ENCODE measurements at regions not wholly inside any gene's neighbourhood (a gene's known extent, or its start where the extent isn't known, plus 50 kb on each side); places are given as distances from the start of the nearest gene placed in this dataset.
A peak's percentile ranks its signal among the peaks of the same experiment; 100 is the strongest.

- H3K9me3 ChIP-seq = no peaks in the 10 kb centered on the region
Measured at GRCh38 chr5:10860645-10861422, 99.8 kb upstream of the DAP start.

DNA sequence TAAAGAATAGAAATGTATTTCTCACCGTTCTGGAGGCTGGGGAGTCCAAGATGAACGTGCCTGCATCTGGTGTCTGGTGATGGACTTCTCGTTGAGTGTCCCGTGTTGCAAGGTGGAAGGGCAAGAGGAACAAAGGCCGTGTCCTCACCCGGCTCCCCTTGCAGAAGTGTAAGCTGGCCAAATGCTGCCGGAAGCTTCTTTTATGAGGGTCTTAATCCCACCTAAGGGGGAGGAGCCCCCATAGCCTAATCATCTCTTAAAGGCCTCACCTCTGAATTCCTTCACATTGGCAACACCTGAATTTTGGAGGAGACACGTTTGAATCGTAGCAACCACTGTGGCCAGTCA is 99.1 kb upstream of the DAP start:
- Histone ChIP-seq H3K4me1 (peaks cover 0 to 10% (median 5%) of the 10 kb centered on the region in 4 donors), H3K27ac (no peak overlapping the region), H3K36me3 (no peaks in the 10 kb centered on the region), H3K27me3 (no peaks in the 10 kb centered on the region), H3K9me3 (no peaks in the 10 kb centered on the region), H3K4me3 (no peak overlapping the region)
- 61 to 79% methylated on average over 4 to 9 of the region's 9 CpGs for WGBS, 2 donors
- no peak for DNase-seq
- no peak for ATAC-seq (ENCODE audit: low FRiP score in 2 of 2)
- TF ChIP-seq, protein P1, sequence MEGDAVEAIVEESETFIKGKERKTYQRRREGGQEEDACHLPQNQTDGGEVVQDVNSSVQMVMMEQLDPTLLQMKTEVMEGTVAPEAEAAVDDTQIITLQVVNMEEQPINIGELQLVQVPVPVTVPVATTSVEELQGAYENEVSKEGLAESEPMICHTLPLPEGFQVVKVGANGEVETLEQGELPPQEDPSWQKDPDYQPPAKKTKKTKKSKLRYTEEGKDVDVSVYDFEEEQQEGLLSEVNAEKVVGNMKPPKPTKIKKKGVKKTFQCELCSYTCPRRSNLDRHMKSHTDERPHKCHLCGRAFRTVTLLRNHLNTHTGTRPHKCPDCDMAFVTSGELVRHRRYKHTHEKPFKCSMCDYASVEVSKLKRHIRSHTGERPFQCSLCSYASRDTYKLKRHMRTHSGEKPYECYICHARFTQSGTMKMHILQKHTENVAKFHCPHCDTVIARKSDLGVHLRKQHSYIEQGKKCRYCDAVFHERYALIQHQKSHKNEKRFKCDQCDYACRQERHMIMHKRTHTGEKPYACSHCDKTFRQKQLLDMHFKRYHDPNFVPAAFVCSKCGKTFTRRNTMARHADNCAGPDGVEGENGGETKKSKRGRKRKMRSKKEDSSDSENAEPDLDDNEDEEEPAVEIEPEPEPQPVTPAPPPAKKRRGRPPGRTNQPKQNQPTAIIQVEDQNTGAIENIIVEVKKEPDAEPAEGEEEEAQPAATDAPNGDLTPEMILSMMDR (IDR thresholded peaks at IDR 0.05) = no peak
- TF ChIP-seq POLR2AphosphoS5 (IDR thresholded peaks at IDR 0.05) = no peak
- TF ChIP-seq EP300 (IDR thresholded peaks at IDR 0.05) = no peak
- no peak for TF ChIP-seq POLR2A (IDR thresholded peaks at IDR 0.05)

More at GRCh38 chr5:10860645-10861422, 99.8 kb upstream of the DAP start:
- 86 to 88% methylated on average over 3 to 4 of the region's 4 CpGs for WGBS, 2 donors
- DNase-seq (no peak), ATAC-seq (ENCODE audit: low FRiP score in 2 of 2) (no peak)
- Histone ChIP-seq H3K4me1 (peaks cover 0 to 10% (median 5%) of the 10 kb centered on the region in 4 donors), H3K27me3 (no peaks in the 10 kb centered on the region), H3K36me3 (no peaks in the 10 kb centered on the region), H3K27ac (no peak overlapping the region), H3K4me3 (no peak overlapping the region)
- TF ChIP-seq, protein P1 (IDR thresholded peaks at IDR 0.05) = no peak
- TF ChIP-seq POLR2AphosphoS5 (IDR thresholded peaks at IDR 0.05) (no peak), POLR2A (IDR thresholded peaks at IDR 0.05) (no peak), EP300 (IDR thresholded peaks at IDR 0.05) (no peak)

- Histone ChIP-seq H3K4me1 (peaks cover 0 to 10% (median 7%) of the 10 kb centered on the region in 4 donors), H3K36me3 (no peaks in the 10 kb centered on the region), H3K27ac (no peak overlapping the region), H3K27me3 (no peaks in the 10 kb centered on the region), H3K9me3 (no peaks in the 10 kb centered on the region), H3K4me3 (no peak overlapping the region)
- DNase-seq = peak in 1 of 2 donors; percentile 25
- no peak for TF ChIP-seq POLR2A (IDR thresholded peaks at IDR 0.05)
- TF ChIP-seq EP300 (IDR thresholded peaks at IDR 0.05) = no peak
- TF ChIP-seq, protein P1 (IDR thresholded peaks at IDR 0.05) = no peak
- no peak for TF ChIP-seq POLR2AphosphoS5 (IDR thresholded peaks at IDR 0.05)
- WGBS, 2 donors = 86 to 87% methylated on average over 15 of the region's 15 CpGs
- ATAC-seq (ENCODE audit: low FRiP score in 2 of 2) = no peak
Measured at GRCh38 chr5:10859393-10860195, 98.6 kb upstream of the DAP start.

- DNase-seq = no peak
- no peaks in the 10 kb centered on the region for H3K36me3 ChIP-seq
- no peak for ATAC-seq (ENCODE audit: low FRiP score in 2 of 2)
- WGBS, 2 donors = 86 to 90% methylated on average over 9 of the region's 9 CpGs
- no peaks in the 10 kb centered on the region for H3K9me3 ChIP-seq
- H3K4me3 ChIP-seq = no peak overlapping the region
- no peak for TF ChIP-seq POLR2A (IDR thresholded peaks at IDR 0.05)
- TF ChIP-seq, protein P1 (IDR thresholded peaks at IDR 0.05) = no peak
- TF ChIP-seq POLR2AphosphoS5 (IDR thresholded peaks at IDR 0.05) = no peak
- no peak for TF ChIP-seq EP300 (IDR thresholded peaks at IDR 0.05)
- H3K27ac ChIP-seq = no peak overlapping the region
- peaks cover 0 to 10% (median 8%) of the 10 kb centered on the region in 4 donors for H3K4me1 ChIP-seq
- no peaks in the 10 kb centered on the region for H3K27me3 ChIP-seq
Measured at GRCh38 chr5:10858945-10859344, 97.9 kb upstream of the DAP start.
